ENCODE measurements at regions not wholly inside any gene's neighbourhood (a gene's known extent, or its start where the extent isn't known, plus 50 kb on each side); places are given as distances from the start of the nearest gene placed in this dataset.

DNA sequence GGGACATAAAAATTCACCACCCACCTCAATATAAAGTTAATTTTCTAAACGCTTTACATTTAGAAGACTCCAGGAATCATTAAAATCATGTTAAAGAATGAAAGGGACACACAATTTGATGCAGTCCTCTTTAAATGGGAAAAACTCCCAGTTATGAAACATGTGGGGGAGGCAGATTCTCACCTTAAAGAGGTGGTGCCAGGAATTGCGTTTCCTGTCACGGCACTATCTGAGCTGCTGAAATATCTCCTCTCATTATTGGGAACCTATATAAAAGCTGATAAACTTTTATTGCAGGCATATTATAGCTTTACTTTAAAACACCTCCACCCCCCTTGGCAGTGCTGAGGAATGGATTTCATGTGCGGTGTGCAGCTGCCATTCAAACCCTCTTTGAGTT, 94.8 kb upstream of the SORCS3 start:
- DNase-seq: no peak
- H3K4me1 ChIP-seq: no peaks in the 10 kb centered on the region
- H3K4me3 ChIP-seq: no peak overlapping the region
- no peak for TF ChIP-seq POLR2A (IDR thresholded peaks at IDR 0.05)
- TF ChIP-seq, protein P1, sequence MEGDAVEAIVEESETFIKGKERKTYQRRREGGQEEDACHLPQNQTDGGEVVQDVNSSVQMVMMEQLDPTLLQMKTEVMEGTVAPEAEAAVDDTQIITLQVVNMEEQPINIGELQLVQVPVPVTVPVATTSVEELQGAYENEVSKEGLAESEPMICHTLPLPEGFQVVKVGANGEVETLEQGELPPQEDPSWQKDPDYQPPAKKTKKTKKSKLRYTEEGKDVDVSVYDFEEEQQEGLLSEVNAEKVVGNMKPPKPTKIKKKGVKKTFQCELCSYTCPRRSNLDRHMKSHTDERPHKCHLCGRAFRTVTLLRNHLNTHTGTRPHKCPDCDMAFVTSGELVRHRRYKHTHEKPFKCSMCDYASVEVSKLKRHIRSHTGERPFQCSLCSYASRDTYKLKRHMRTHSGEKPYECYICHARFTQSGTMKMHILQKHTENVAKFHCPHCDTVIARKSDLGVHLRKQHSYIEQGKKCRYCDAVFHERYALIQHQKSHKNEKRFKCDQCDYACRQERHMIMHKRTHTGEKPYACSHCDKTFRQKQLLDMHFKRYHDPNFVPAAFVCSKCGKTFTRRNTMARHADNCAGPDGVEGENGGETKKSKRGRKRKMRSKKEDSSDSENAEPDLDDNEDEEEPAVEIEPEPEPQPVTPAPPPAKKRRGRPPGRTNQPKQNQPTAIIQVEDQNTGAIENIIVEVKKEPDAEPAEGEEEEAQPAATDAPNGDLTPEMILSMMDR (IDR thresholded peaks at IDR 0.05): no peak
- intact Hi-C loops (cut with DNase I; ENCODE audit: low total_unique reads) (no loop called here), in situ Hi-C loops (cut with MboI; ENCODE audit: low pct_ligation_motif_present in 1 of 4, low pct_unique_long_range_greater_than_20kb in 1 of 4, low sequenced_read_pairs in 3 of 4) (no loop called here)
- H3K36me3 ChIP-seq: no peaks in the 10 kb centered on the region
- H3K27me3 ChIP-seq: no peaks in the 10 kb centered on the region
- WGBS, 2 donors (ENCODE audit: low coverage in 1 of 2): 23 to 73% methylated on average over 3 to 4 of the region's 4 CpGs
- no peak overlapping the region for H3K27ac ChIP-seq
- H3K9me3 ChIP-seq: no peaks in the 10 kb centered on the region

DNA sequence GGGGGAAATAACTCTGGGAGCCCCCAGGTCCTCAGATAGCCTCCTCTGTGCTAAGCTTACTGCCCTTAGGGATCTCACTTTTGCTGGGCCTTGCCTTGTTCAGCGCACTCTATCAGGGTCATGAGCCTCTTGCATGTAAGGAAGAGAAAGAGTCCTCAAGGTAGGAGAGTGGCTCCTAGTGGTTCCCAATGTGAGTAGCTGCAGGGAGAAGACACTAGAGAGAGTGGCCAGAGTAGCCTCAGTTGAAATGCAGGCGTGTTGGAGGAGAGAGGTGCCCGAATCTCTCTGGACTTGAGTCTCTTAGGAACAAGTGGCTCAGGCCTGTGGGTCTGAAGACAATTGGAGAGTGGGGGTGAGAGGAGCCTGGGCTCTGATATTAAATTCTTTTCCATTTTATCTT, 94.3 kb upstream of the SORCS3 start:
- Histone ChIP-seq H3K9me3 (no peaks in the 10 kb centered on the region), H3K4me1 (no peaks in the 10 kb centered on the region), H3K36me3 (no peaks in the 10 kb centered on the region), H3K27me3 (no peaks in the 10 kb centered on the region), H3K27ac (no peak overlapping the region), H3K4me3 (no peak overlapping the region)
- DNase-seq: no peak
- WGBS, 2 donors (ENCODE audit: low coverage in 1 of 2): 74 to 80% methylated on average over 1 to 3 of the region's 3 CpGs
- intact Hi-C loops (cut with DNase I; ENCODE audit: low total_unique reads) (no loop called here), in situ Hi-C loops (cut with MboI; ENCODE audit: low pct_ligation_motif_present in 1 of 4, low pct_unique_long_range_greater_than_20kb in 1 of 4, low sequenced_read_pairs in 3 of 4) (no loop called here)
- TF ChIP-seq, protein P1 (IDR thresholded peaks at IDR 0.05): no peak
- no peak for TF ChIP-seq POLR2AphosphoS5 (IDR thresholded peaks at IDR 0.05)
- TF ChIP-seq POLR2A (IDR thresholded peaks at IDR 0.05): no peak

DNA sequence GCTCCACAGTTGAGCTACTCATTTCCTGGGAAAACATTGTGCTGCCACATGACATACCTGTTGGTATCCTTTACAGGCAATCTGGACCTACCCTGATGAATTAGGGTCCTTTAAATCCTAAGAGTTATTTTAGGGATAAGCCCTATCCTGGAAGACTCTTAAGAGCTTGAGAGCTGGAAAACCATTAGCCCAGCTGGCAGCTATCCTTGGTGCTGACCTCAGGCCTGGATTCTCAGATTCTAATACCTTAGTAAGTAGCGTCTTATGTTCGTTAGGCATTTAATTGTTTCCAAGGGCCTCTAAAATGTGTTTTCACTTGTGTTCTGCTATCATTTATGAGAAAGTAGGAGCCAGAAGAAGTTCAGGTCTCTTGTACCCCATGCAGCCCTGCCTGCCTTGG, 93.0 kb upstream of the SORCS3 start:
- in situ Hi-C loops (cut with MboI; ENCODE audit: low pct_ligation_motif_present in 1 of 4, low pct_unique_long_range_greater_than_20kb in 1 of 4, low sequenced_read_pairs in 3 of 4): no loop called here

DNA sequence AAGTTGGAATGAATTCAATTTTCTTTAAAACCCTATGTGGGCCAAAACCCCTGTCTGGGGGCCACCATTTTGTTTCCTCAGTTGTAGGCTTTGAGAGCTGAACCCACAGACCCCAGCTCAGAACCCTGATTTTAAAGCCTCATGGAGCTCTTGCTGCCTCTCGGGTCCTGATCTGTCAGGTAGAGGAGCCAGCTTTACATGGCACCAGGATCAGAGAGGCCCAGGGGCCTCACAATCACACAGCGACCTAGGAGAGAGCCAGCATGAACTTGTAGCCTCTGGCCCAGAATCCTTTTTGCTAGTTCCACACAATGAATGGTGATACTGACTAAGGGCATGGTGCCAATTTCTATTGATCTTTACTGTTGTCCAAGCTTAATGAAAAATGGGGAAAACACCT, 84.3 kb upstream of the SORCS3 start:
- TF ChIP-seq POLR2A (IDR thresholded peaks at IDR 0.05): no peak
- no peak for TF ChIP-seq EP300 (IDR thresholded peaks at IDR 0.05; ENCODE audit: low read depth)
- no peak for TF ChIP-seq POLR2AphosphoS5 (IDR thresholded peaks at IDR 0.05)
- TF ChIP-seq, protein P1 (IDR thresholded peaks at IDR 0.05): no peak
- H3K27ac ChIP-seq: no peak overlapping the region
- H3K36me3 ChIP-seq: no peaks in the 10 kb centered on the region
- H3K4me1 ChIP-seq: no peaks in the 10 kb centered on the region
- intact Hi-C loops (cut with DNase I; ENCODE audit: low total_unique reads): no loop called here
- no peaks in the 10 kb centered on the region for H3K27me3 ChIP-seq
- H3K4me3 ChIP-seq: no peak overlapping the region
- 76% methylated on average over 2 of the region's 2 CpGs; no CpG with 5 or more reads in 1 of the 2 donors for WGBS, 2 donors (ENCODE audit: low coverage in 1 of 2)
- in situ Hi-C loops (cut with MboI; ENCODE audit: low pct_ligation_motif_present in 1 of 4, low pct_unique_long_range_greater_than_20kb in 1 of 4, low sequenced_read_pairs in 3 of 4): no loop called here
- DNase-seq: no peak
- no peaks in the 10 kb centered on the region for H3K9me3 ChIP-seq

More for the DNA sequence above, 93.0 kb upstream of the SORCS3 start:
- no peaks in the 10 kb centered on the region for H3K27me3 ChIP-seq
- H3K27ac ChIP-seq: no peak overlapping the region
- WGBS, 2 donors (ENCODE audit: low coverage in 1 of 2): 57 to 83% methylated on average over 1 to 2 of the region's 2 CpGs
- intact Hi-C loops (cut with DNase I; ENCODE audit: low total_unique reads): no loop called here
- no peaks in the 10 kb centered on the region for H3K4me1 ChIP-seq
- H3K9me3 ChIP-seq: no peaks in the 10 kb centered on the region
- H3K4me3 ChIP-seq: no peak overlapping the region
- no peak for TF ChIP-seq EP300 (IDR thresholded peaks at IDR 0.05; ENCODE audit: low read depth)
- no peaks in the 10 kb centered on the region for H3K36me3 ChIP-seq
- DNase-seq: no peak

DNA sequence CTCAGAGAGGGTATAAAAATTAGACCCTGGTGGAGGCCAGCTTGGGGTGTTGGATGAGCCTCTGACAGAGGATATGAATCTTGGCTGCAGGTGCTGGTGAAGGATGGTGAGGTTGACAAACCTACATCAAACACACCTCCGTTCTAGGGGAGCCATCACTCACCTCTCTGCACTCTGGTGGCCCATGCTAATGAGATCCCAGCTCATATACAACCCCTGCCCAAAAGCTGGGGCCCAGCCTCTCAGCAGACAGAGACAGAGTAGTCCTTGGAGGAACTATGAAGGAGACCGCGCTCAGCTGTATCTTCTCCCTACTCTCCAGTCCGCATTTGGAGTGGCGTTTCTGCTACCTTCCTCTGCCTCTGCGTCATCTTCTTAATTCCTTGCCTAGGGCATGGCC, 83.1 kb upstream of the SORCS3 start:
- Histone ChIP-seq H3K9me3 (no peaks in the 10 kb centered on the region), H3K4me1 (no peaks in the 10 kb centered on the region), H3K4me3 (no peak overlapping the region), H3K27ac (no peak overlapping the region), H3K36me3 (no peaks in the 10 kb centered on the region), H3K27me3 (no peaks in the 10 kb centered on the region)
- no peak for TF ChIP-seq POLR2A (IDR thresholded peaks at IDR 0.05)
- TF ChIP-seq POLR2AphosphoS5 (IDR thresholded peaks at IDR 0.05): no peak
- no peak for TF ChIP-seq EP300 (IDR thresholded peaks at IDR 0.05; ENCODE audit: low read depth)
- TF ChIP-seq, protein P1 (IDR thresholded peaks at IDR 0.05): no peak
- DNase-seq: no peak
- 80 to 84% methylated on average over 5 to 6 of the region's 6 CpGs for WGBS, 2 donors (ENCODE audit: low coverage in 1 of 2)
- in situ Hi-C loops (cut with MboI; ENCODE audit: low pct_ligation_motif_present in 1 of 4, low pct_unique_long_range_greater_than_20kb in 1 of 4, low sequenced_read_pairs in 3 of 4): no loop called here
- intact Hi-C loops (cut with DNase I; ENCODE audit: low total_unique reads): no loop called here
